Islet precursor cell (in vitro differentiated cells): ENCODE measurements at regions not wholly inside any gene's neighbourhood (a gene's known extent, or its start where the extent isn't known, plus 50 kb on each side); places are given as distances from the start of the nearest gene placed in this dataset.
"Not testable (repeated sequence)": the region's sequence is repeated elsewhere in the genome, so short reads cannot be mapped to it uniquely, and the experiment has no call there.

Experiments
- DNase-seq: peaks from one replicate; pipeline ENCODE4 v3.0.0-alpha.2; 2018

GRCh38 chr10:59053502-59053901 lies 122.9 kb upstream of the PHYHIPL start:
- not testable (repeated sequence) for DNase-seq

DNA sequence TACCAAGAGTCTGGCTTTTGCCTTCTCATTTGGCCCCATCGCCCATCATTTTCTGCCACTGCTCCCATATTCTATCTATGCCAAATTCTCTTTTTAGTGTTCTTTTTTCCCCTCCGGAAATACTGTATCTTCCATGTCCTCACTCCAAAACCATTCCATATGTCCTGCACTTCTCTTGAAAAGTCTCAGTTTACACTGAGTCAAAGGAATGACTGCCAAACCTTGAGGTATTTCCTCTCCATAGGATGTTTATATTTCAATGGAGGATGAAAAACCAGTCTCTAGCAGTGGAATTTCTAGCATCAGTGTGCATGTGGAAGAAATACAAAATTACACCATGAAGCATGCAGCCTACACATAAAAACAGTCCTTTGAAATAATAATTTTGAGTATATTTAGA lies 121.4 kb upstream of the PHYHIPL start:
- DNase-seq: no peak

DNA sequence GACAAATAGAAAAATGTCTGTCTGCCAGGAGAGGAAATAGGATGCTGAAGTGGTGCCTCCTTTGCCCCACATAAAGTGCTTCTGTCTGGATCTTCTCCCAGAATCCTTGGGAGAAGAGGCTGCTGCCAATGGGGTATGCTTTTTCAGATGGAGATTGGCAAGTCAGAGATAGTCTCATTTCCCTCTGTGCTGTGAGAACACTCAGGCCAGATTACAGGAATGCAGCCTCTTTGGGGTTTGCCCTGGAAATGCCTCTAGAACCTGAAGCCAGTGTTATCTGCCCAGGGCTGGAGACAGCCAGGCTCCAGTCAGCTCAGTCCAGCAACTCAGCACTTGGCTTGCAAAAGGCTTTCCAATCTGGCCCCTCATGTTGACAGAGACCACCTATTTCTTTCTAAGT lies 119.1 kb upstream of the PHYHIPL start:
- DNase-seq: peak; percentile 51

GRCh38 chr10:59060852-59061251 lies 115.6 kb upstream of the PHYHIPL start:
- DNase-seq: no peak

DNA sequence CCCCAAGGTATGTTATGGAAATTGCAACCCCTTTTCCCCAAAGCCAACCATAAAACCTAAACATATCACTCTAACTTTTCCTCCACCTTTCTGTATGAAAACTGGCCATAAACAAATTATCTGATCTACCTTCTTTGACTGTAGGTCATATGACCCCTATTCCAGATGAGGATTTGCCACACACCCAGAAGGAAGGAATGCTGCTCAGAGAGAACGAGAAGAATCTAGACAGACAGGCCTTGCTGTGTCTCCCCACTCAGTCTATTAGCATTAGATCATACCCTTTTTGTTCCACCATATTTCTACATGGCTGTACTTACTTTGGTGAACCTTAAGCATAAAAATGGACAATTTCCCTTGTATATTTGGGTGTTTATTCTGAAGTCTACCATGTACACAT lies 113.0 kb upstream of the PHYHIPL start:
- DNase-seq: no peak

DNA sequence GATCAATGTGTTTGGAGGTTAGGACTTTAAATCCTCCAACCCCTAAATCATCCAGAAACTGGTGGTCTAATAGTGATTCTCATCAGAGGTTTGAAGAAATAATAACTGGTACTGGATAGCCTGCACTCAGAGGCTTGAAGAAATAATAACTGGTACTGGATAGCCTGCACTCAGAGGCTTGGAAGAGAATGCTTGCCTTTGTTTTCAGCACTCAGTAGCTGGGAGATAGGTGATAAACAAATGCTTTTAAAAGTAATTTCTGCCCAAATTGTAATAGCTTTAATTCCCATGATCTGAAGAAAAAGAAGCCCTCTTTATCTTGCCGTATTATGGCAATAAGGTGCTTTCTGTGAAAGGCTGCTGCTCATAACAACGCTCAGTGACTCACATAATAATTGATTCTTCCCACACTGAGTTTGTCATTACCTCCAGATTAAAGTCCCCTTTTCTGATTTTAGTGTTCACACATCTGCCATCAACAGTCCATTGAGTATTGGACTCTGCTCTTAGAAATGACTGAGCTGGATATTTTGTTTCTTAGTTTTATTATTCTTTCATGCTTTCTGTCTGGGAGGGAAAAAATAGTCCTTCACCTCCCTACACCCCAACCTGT lies 112.3 kb upstream of the PHYHIPL start:
- DNase-seq: no peak

- no peak for DNase-seq
Observed at GRCh38 chr10:59064759-59065539, 111.5 kb upstream of the PHYHIPL start.

GRCh38 chr10:59068581-59069191 lies 107.8 kb upstream of the PHYHIPL start:
- DNase-seq: no peak

- no peak for DNase-seq
Observed at GRCh38 chr10:59072038-59072437, 104.4 kb upstream of the PHYHIPL start.

GRCh38 chr10:59073456-59074053 lies 102.9 kb upstream of the PHYHIPL start:
- no peak for DNase-seq

DNA sequence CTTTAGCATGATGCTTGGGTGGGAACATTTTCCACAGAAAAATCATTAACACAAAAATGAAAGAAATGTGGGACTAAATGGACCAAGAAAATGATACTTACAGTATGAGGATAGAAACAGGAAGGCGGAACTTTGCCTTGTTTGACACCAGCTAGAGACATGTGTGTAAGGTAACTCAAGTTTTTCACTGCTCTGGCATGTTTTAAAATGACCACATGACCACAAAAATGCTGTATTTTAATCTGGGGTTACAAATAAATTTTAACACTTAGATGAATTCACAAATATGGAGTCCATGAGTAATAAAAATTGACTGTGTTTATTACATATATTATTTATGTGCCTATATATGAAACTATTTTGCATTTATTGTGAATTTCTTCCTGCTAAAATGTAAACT lies 100.9 kb upstream of the PHYHIPL start:
- DNase-seq: no peak

GRCh38 chr10:59077855-59078254 lies 98.6 kb upstream of the PHYHIPL start:
- DNase-seq: no peak

DNA sequence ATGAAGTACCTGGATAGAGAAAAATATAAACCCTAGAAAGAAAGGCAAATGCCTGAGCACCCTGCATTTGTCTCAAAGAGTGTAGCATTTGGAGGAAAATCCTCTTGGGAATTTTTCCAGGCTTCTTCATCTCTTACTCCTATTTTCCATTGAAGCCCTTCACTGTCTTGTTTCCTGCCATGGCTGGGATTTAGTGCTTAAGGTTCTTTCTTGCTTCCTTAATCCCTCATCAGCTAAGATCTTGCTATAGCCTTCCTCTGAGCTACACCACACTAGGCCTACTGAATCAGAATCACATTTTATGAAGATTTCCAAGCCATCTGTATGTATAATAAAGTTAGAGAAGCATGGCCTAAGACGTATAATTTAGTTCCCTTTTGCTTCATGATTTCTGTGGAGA lies 97.5 kb upstream of the PHYHIPL start:
- no peak for DNase-seq

DNA sequence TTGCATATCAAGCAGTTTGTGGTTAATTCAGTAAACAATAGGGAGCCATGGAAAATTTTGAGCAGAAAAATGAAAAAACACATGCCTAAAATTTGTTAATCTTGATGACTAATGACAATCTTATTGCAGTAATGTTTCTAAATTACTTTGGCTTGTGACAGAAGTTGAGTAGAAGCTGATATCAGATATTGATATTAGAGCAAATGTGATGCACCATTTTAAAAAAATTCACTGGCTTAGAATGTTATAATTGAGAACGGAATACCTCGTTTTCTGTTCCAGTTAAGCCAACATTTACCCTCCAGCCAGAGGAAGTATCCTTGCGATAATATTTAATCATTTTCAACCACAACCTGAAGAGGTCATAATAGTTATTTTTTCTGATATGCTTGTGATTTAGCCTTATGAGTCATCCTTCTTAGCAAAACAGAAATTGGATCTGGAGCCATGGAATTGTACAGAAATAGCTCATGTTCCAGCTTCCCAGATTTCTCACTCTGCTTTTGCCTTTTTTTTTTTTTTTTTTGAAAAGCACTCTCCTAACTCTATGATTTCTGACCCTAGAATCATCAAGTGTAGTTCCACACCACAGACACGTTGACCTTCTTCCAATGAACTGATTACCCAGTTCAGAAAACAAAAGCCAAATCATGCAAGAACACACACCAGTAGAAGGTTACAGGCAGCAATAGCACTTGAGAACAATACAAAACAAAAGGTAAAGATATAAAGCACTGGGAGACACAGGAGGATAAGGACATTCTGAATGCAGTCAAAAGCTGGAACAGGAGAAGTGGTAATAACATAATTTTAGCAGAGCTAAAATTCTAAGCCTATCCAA lies 96.8 kb upstream of the PHYHIPL start:
- no peak for DNase-seq

GRCh38 chr10:59082249-59082648 lies 94.2 kb upstream of the PHYHIPL start:
- no peak for DNase-seq

DNA sequence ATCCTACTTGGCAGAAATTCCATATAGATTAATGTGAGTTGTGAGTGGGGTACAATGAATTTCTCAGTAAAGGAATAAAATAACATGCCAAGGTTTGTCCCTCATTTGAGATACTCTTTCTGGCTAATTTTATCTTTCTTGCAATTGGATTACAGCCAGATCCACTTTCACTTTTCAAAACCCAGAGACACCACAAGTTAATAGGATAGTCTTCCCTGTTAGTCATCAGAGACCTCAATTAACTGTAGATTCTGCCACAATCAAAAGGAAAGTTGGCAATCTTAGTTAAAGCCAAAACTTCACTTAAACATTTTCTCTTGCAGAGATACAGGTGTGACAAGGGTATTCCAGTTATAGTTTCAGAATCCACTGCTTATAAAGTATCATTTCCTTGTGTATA lies 91.4 kb upstream of the PHYHIPL start:
- DNase-seq: no peak

GRCh38 chr10:59085711-59086502 lies 90.5 kb upstream of the PHYHIPL start:
- DNase-seq: no peak

GRCh38 chr10:59087486-59087885 lies 89.0 kb upstream of the PHYHIPL start:
- DNase-seq: no peak

GRCh38 chr10:59088912-59089573 lies 87.4 kb upstream of the PHYHIPL start:
- DNase-seq: no peak

GRCh38 chr10:59090817-59091622 lies 85.4 kb upstream of the PHYHIPL start:
- no peak for DNase-seq

DNA sequence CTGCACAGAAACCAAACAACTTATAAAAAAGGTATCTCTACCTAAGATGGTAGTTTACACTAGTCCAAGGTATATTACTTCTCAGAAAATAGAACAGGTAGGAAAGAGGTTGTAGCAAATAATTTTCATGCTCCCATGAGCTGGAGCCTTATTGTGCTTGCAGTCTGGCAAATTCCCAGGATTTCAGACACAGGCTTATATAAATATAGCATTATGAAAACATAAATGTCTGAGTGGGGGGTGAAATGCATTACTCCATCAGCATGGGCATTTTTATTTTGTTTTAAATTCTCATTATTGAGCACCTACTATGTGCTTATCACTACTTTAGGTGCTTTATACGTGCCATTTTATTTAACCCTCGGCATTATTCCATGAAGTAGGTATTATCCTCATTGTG lies 83.0 kb upstream of the PHYHIPL start:
- no peak for DNase-seq
